ENCODE measurements at regions not wholly inside any gene's neighbourhood (a gene's known extent, or its start where the extent isn't known, plus 50 kb on each side); places are given as distances from the start of the nearest gene placed in this dataset.
A peak's percentile ranks its signal among the peaks of the same experiment; 100 is the strongest.
"Not testable (repeated sequence)": the region's sequence is repeated elsewhere in the genome, so short reads cannot be mapped to it uniquely, and the experiment has no call there.

DNA sequence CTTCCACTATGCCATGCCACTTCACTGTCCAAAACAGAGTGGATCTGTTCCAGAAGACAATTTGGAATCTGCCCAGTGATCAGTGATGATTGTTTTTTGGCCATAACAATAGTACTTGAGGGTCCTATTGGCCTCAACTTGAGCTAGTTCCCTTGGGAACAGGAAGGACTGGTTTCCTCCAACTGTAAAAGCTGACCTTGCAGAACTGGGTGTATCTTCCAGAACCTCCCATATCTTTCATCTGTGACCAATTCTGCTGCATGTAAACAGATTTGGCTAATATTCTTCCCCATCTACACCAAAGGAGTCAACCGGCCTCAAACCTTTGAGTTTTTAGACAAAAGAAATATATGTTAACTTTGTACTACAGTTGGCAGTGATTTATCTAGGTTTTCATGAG, 165.1 kb upstream of the TRPC5 start:
- no peak for DNase-seq
- CTCF ChIA-PET, result no interaction called here
- H3K27me3 ChIP-seq (replicated peaks in 2 of 5; ENCODE audit: control insufficient read depth in 4 of 5, insufficient read depth in 5 of 5, low read length in 4 of 5), result no peaks in the 10 kb centered on the region
- WGBS (ENCODE audit: insufficient coverage), result no CpG with 5 or more reads among the region's 1 CpG
- no peaks in the 10 kb centered on the region for H3K4me1 ChIP-seq (ENCODE audit: control extremely low read depth in 1 of 4, control insufficient read depth in 4 of 4, insufficient read depth in 4 of 4, low read length in 3 of 4)
- no peak overlapping the region for H3K27ac ChIP-seq (ENCODE audit: insufficient read depth in 1 of 2, low read depth in 1 of 2, low read length in 2 of 2, poor library complexity in 1 of 2, severe bottlenecking in 2 of 2)
- POLR2A ChIA-PET, result no interaction called here
- H3K4me3 ChIP-seq (ENCODE audit: control insufficient read depth in 1 of 7, extremely low read depth in 1 of 7, insufficient read depth in 4 of 7, low read depth in 2 of 7, low read length in 6 of 7), result no peak overlapping the region
- peaks cover 0 to 3% (median 0%) of the 10 kb centered on the region in 5 experiments for H3K9me3 ChIP-seq (ENCODE audit: control extremely low read depth in 1 of 5, control insufficient read depth in 4 of 5, insufficient read depth in 2 of 5, low read depth in 1 of 5, low read length in 4 of 5)
- H3K36me3 ChIP-seq (ENCODE audit: control insufficient read depth in 4 of 4, insufficient read depth in 4 of 4, low read length in 3 of 4), result no peaks in the 10 kb centered on the region

DNA sequence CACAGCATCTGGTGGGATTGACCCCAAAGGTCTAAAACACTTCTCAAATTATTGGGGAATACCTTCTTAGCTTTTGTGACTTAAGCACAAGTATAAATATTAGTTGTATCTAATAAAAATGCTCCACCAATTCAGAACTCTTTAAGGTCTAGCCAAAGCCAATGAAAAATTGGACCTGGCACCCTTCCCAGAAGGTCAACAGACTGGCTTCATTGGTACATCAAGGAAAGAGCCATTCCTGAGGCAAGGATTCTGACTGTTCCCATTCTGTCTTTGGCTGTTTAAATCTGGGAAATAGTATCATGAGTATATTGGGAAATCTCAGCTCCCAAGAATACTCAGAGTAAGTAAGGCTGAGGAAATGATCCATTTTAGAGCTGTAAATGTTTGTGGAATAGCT, 153.0 kb upstream of the TRPC5 start:
- Histone ChIP-seq H3K27me3 (replicated peaks in 2 of 5; ENCODE audit: control insufficient read depth in 4 of 5, insufficient read depth in 5 of 5, low read length in 4 of 5) (no peaks in the 10 kb centered on the region), H3K4me1 (ENCODE audit: control extremely low read depth in 1 of 4, control insufficient read depth in 4 of 4, insufficient read depth in 4 of 4, low read length in 3 of 4) (no peaks in the 10 kb centered on the region), H3K36me3 (ENCODE audit: control insufficient read depth in 4 of 4, insufficient read depth in 4 of 4, low read length in 3 of 4) (no peaks in the 10 kb centered on the region), H3K9me3 (ENCODE audit: control extremely low read depth in 1 of 5, control insufficient read depth in 4 of 5, insufficient read depth in 2 of 5, low read depth in 1 of 5, low read length in 4 of 5) (no peaks in the 10 kb centered on the region), H3K27ac (ENCODE audit: insufficient read depth in 1 of 2, low read depth in 1 of 2, low read length in 2 of 2, poor library complexity in 1 of 2, severe bottlenecking in 2 of 2) (no peak overlapping the region), H3K4me3 (ENCODE audit: control insufficient read depth in 1 of 7, extremely low read depth in 1 of 7, insufficient read depth in 4 of 7, low read depth in 2 of 7, low read length in 6 of 7) (no peak overlapping the region)
- DNase-seq, result no peak
- ChIA-PET POLR2A (no interaction called here), CTCF (no interaction called here)

DNA sequence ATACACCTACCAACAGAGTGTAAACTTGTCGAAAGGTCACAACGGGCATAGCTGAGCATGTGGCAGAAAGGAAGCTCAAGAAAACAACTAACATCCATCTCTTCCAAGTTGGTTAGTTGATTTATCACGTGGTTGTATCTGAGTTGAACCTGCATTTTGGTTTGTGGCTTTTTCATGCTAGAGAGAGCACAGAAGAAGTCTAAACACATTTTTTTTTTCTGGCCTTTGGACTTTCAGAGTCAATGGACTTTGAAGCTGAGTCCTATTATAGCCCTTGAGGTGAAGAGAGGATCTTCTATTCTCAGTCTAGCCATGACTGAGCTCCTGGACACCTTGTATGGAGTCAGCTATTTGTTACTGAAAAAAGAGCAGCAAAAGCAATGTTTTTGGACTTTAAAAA, 150.6 kb upstream of the TRPC5 start:
- CTCF ChIA-PET, result no interaction called here
- no peaks in the 10 kb centered on the region for H3K4me1 ChIP-seq (ENCODE audit: control extremely low read depth in 1 of 4, control insufficient read depth in 4 of 4, insufficient read depth in 4 of 4, low read length in 3 of 4)
- no peak for DNase-seq
- 67% methylated on average over 2 of the region's 3 CpGs for WGBS (ENCODE audit: insufficient coverage)
- no peaks in the 10 kb centered on the region for H3K9me3 ChIP-seq (ENCODE audit: control extremely low read depth in 1 of 5, control insufficient read depth in 4 of 5, insufficient read depth in 2 of 5, low read depth in 1 of 5, low read length in 4 of 5)
- H3K36me3 ChIP-seq (ENCODE audit: control insufficient read depth in 4 of 4, insufficient read depth in 4 of 4, low read length in 3 of 4), result no peaks in the 10 kb centered on the region
- POLR2A ChIA-PET, result no interaction called here
- H3K27me3 ChIP-seq (replicated peaks in 2 of 5; ENCODE audit: control insufficient read depth in 4 of 5, insufficient read depth in 5 of 5, low read length in 4 of 5), result no peaks in the 10 kb centered on the region
- H3K27ac ChIP-seq (ENCODE audit: insufficient read depth in 1 of 2, low read depth in 1 of 2, low read length in 2 of 2, poor library complexity in 1 of 2, severe bottlenecking in 2 of 2), result no peak overlapping the region
- H3K4me3 ChIP-seq (ENCODE audit: control insufficient read depth in 1 of 7, extremely low read depth in 1 of 7, insufficient read depth in 4 of 7, low read depth in 2 of 7, low read length in 6 of 7), result no peak overlapping the region

DNA sequence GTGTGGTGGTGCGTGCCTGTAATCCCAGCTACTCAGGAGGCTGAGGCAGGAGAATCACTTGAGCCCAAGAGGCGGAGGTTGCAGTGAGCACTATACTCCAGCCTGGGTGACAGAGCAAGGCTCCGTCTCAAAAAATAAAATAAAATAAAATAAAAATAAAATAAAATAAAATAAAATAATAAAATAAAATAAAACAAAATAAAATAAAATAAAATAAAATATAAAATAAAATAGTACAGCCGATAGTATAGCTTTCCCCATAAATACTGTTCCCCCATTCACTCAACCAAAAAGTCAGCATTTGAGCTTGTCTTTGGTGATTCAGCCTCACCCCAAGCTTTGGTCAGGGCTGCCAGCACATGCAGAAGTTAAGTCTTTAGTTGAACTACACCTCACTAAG, 144.2 kb upstream of the TRPC5 start:
- no CpG with 5 or more reads among the region's 4 CpGs for WGBS (ENCODE audit: insufficient coverage)
- POLR2A ChIA-PET; H3K9me3 ChIP-seq (ENCODE audit: control extremely low read depth in 1 of 5, control insufficient read depth in 4 of 5, insufficient read depth in 2 of 5, low read depth in 1 of 5, low read length in 4 of 5); H3K4me1 ChIP-seq (ENCODE audit: control extremely low read depth in 1 of 4, control insufficient read depth in 4 of 4, insufficient read depth in 4 of 4, low read length in 3 of 4); CTCF ChIA-PET; H3K4me3 ChIP-seq (ENCODE audit: control insufficient read depth in 1 of 7, extremely low read depth in 1 of 7, insufficient read depth in 4 of 7, low read depth in 2 of 7, low read length in 6 of 7); DNase-seq; H3K27ac ChIP-seq (ENCODE audit: insufficient read depth in 1 of 2, low read depth in 1 of 2, low read length in 2 of 2, poor library complexity in 1 of 2, severe bottlenecking in 2 of 2); H3K27me3 ChIP-seq (replicated peaks in 2 of 5; ENCODE audit: control insufficient read depth in 4 of 5, insufficient read depth in 5 of 5, low read length in 4 of 5); H3K36me3 ChIP-seq (ENCODE audit: control insufficient read depth in 4 of 4, insufficient read depth in 4 of 4, low read length in 3 of 4): not testable (repeated sequence)

DNA sequence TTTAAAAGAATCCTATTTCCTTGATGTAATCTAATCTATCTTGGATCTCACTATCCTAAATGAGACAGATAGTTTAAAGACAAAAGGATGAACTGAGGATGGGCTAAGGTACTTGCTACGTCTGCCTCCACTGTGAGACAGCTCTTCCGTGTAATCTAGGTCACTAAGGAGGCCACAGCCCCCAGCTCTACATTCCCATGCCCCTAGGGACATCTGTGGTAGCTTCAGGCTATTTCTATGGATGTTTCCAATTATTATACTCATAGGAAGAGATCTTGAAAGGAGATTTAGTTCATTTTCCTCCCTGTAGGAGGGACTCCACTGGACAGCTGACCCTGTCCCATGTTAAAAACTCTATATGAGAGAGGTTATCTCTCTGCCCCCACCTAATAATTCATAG, 140.8 kb upstream of the TRPC5 start:
- Histone ChIP-seq H3K4me1 (ENCODE audit: control extremely low read depth in 1 of 4, control insufficient read depth in 4 of 4, insufficient read depth in 4 of 4, low read length in 3 of 4) (no peaks in the 10 kb centered on the region), H3K4me3 (ENCODE audit: control insufficient read depth in 1 of 7, extremely low read depth in 1 of 7, insufficient read depth in 4 of 7, low read depth in 2 of 7, low read length in 6 of 7) (no peak overlapping the region), H3K9me3 (ENCODE audit: control extremely low read depth in 1 of 5, control insufficient read depth in 4 of 5, insufficient read depth in 2 of 5, low read depth in 1 of 5, low read length in 4 of 5) (no peaks in the 10 kb centered on the region), H3K27me3 (replicated peaks in 2 of 5; ENCODE audit: control insufficient read depth in 4 of 5, insufficient read depth in 5 of 5, low read length in 4 of 5) (no peaks in the 10 kb centered on the region), H3K36me3 (ENCODE audit: control insufficient read depth in 4 of 4, insufficient read depth in 4 of 4, low read length in 3 of 4) (no peaks in the 10 kb centered on the region), H3K27ac (ENCODE audit: insufficient read depth in 1 of 2, low read depth in 1 of 2, low read length in 2 of 2, poor library complexity in 1 of 2, severe bottlenecking in 2 of 2) (no peak overlapping the region)
- ChIA-PET CTCF (no interaction called here), POLR2A (no interaction called here)
- no peak for DNase-seq
- 80% methylated on average over 2 of the region's 2 CpGs for WGBS (ENCODE audit: insufficient coverage)

DNA sequence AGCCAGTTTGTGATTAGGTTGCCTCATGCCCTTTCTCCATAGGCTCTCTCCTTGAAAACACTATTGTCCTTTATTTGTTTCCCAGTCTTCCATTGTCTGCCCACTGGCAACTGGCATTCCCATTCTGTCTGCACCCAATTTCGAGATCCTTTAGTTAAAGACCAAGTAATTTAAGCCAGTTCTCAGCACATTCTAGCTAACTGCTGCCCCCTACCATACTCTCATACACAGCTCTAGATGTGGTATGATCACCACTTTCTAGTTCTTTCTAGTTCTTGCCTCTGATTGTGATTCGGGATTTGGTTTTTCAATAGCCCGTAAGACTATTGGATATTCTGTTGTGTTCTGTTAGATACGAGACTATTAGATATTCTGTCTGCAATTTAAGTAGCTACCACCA, 135.8 kb upstream of the TRPC5 start:
- no peak for DNase-seq
- ChIA-PET POLR2A (no interaction called here), CTCF (no interaction called here)
- no peak overlapping the region for H3K4me3 ChIP-seq (ENCODE audit: control insufficient read depth in 1 of 7, extremely low read depth in 1 of 7, insufficient read depth in 4 of 7, low read depth in 2 of 7, low read length in 6 of 7)
- no peaks in the 10 kb centered on the region for H3K27me3 ChIP-seq (replicated peaks in 2 of 5; ENCODE audit: control insufficient read depth in 4 of 5, insufficient read depth in 5 of 5, low read length in 4 of 5)
- H3K9me3 ChIP-seq (ENCODE audit: control extremely low read depth in 1 of 5, control insufficient read depth in 4 of 5, insufficient read depth in 2 of 5, low read depth in 1 of 5, low read length in 4 of 5), result no peaks in the 10 kb centered on the region
- H3K36me3 ChIP-seq (ENCODE audit: control insufficient read depth in 4 of 4, insufficient read depth in 4 of 4, low read length in 3 of 4), result no peaks in the 10 kb centered on the region
- WGBS (ENCODE audit: insufficient coverage), result 83% methylated on average over 1 of the region's 4 CpGs
- H3K27ac ChIP-seq (ENCODE audit: insufficient read depth in 1 of 2, low read depth in 1 of 2, low read length in 2 of 2, poor library complexity in 1 of 2, severe bottlenecking in 2 of 2), result no peak overlapping the region
- no peaks in the 10 kb centered on the region for H3K4me1 ChIP-seq (ENCODE audit: control extremely low read depth in 1 of 4, control insufficient read depth in 4 of 4, insufficient read depth in 4 of 4, low read length in 3 of 4)

DNA sequence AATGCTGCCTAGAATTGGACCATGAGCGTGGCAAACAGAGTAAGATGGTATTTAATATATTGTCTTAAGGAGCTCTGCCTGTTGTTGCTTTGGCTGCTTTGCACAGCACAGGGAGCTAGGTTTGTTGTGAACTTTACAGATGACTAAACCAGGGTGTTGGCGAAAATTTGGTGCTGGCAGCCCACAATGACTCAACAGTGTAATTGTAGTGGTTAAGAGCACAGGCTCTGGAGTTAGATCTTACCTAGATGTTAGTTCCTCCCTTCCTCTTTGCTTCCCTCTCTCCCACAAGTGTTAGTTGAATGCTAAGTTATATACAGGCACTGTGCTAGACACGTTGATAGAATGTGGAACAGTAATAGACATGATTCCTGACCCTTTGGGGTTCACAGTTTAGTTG, 128.9 kb upstream of the TRPC5 start:
- 58% methylated on average over 2 of the region's 3 CpGs for WGBS (ENCODE audit: insufficient coverage)
- POLR2A ChIA-PET, result no interaction called here
- no peaks in the 10 kb centered on the region for H3K9me3 ChIP-seq (ENCODE audit: control extremely low read depth in 1 of 5, control insufficient read depth in 4 of 5, insufficient read depth in 2 of 5, low read depth in 1 of 5, low read length in 4 of 5)
- no peaks in the 10 kb centered on the region for H3K4me1 ChIP-seq (ENCODE audit: control extremely low read depth in 1 of 4, control insufficient read depth in 4 of 4, insufficient read depth in 4 of 4, low read length in 3 of 4)
- H3K36me3 ChIP-seq (ENCODE audit: control insufficient read depth in 4 of 4, insufficient read depth in 4 of 4, low read length in 3 of 4), result no peaks in the 10 kb centered on the region
- no peak for DNase-seq
- no peaks in the 10 kb centered on the region for H3K27me3 ChIP-seq (replicated peaks in 2 of 5; ENCODE audit: control insufficient read depth in 4 of 5, insufficient read depth in 5 of 5, low read length in 4 of 5)
- H3K4me3 ChIP-seq (ENCODE audit: control insufficient read depth in 1 of 7, extremely low read depth in 1 of 7, insufficient read depth in 4 of 7, low read depth in 2 of 7, low read length in 6 of 7), result no peak overlapping the region
- H3K27ac ChIP-seq (ENCODE audit: insufficient read depth in 1 of 2, low read depth in 1 of 2, low read length in 2 of 2, poor library complexity in 1 of 2, severe bottlenecking in 2 of 2), result no peak overlapping the region
- CTCF ChIA-PET, result no interaction called here

DNA sequence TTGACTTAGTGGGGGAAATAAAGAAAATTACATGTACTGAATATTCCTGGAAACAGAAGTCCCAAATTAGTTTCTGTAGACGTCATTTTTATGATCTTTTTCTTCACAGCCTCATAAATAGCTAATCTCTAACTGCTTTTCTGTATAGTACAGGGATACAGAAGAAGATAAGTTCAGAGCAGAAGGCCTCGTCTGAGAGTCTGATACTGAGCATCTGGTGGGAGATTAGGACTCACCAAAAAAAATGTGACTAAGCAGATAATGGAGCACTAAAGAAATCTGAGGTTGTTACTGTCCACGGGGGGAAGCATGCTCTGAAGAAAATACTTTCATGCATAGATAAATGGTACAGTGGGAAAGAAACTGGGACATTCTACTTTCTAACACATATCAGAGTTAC, 115.3 kb upstream of the TRPC5 start:
- H3K9me3 ChIP-seq (ENCODE audit: control extremely low read depth in 1 of 5, control insufficient read depth in 4 of 5, insufficient read depth in 2 of 5, low read depth in 1 of 5, low read length in 4 of 5), result no peaks in the 10 kb centered on the region
- 42% methylated on average over 1 of the region's 3 CpGs for WGBS (ENCODE audit: insufficient coverage)
- no peaks in the 10 kb centered on the region for H3K4me1 ChIP-seq (ENCODE audit: control extremely low read depth in 1 of 4, control insufficient read depth in 4 of 4, insufficient read depth in 4 of 4, low read length in 3 of 4)
- no peaks in the 10 kb centered on the region for H3K36me3 ChIP-seq (ENCODE audit: control insufficient read depth in 4 of 4, insufficient read depth in 4 of 4, low read length in 3 of 4)
- no peak overlapping the region for H3K4me3 ChIP-seq (ENCODE audit: control insufficient read depth in 1 of 7, extremely low read depth in 1 of 7, insufficient read depth in 4 of 7, low read depth in 2 of 7, low read length in 6 of 7)
- POLR2A ChIA-PET, result no interaction called here
- CTCF ChIA-PET, result no interaction called here
- DNase-seq, result peak in 1 of 3 donors; percentile 2
- H3K27me3 ChIP-seq (replicated peaks in 2 of 5; ENCODE audit: control insufficient read depth in 4 of 5, insufficient read depth in 5 of 5, low read length in 4 of 5), result no peaks in the 10 kb centered on the region
- no peak overlapping the region for H3K27ac ChIP-seq (ENCODE audit: insufficient read depth in 1 of 2, low read depth in 1 of 2, low read length in 2 of 2, poor library complexity in 1 of 2, severe bottlenecking in 2 of 2)
